ENCODE measurements at regions not wholly inside any gene's neighbourhood (a gene's known extent, or its start where the extent isn't known, plus 50 kb on each side); places are given as distances from the start of the nearest gene placed in this dataset.

DNA sequence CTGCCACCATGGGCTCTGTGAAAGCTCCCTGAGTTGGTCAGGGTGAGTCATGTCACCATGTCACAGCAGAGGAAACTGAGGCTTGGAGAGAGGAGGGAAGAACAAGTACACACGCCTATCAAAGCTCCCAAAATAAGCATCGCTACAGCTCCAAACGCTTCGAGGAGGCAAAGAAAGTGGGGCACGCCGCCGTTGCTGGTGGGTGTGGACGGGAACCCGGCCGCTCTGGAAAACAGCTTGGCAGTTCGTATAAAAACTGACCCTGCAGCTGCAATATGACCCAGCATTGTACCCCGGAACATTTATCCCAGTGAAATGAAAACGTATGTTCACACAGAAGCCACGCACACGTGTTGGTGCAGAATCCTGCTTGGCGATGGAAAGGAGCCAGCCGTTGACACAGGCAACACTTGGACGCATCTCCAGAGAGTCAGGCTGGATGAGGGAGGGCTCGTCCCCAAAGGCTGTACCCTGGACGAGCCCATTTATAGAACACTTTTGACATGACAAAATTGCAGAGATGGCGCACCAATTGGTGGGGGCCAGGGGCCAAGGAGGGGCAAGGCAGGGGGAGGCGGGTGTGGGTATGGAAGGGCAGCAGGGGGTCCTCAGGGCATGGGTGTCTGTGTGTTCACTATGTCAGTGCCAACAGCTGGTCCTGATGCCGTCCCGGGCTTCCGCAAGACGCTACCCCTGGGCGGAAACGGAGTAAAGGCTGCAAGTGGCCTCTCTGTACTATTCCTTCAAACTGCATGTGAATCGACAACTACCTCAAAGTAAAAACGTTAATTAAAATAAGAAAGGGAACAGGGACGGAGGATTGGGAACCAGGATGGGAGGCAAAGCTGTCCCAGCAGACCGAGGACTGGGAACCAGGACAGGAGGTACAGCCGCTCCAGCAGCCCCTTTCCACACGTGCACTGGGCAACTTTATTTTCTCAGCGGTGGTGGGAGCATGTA is 173.0 kb downstream of the OLFM1 start:
- TF ChIP-seq CTCF (conservative IDR thresholded peaks at IDR 0.05; ENCODE audit: low read length) (no peak), EZH2phosphoT487 (IDR thresholded peaks at IDR 0.05; ENCODE audit: borderline replicate concordance) (no peak)

Data from Loucy (cell line).